Ovary (tissue), 7 donors: ENCODE measurements at regions not wholly inside any gene's neighbourhood (a gene's known extent, or its start where the extent isn't known, plus 50 kb on each side); places are given as distances from the start of the nearest gene placed in this dataset.

Experiments
- DNase-seq, 5 donors: peaks; one replicate each; pipeline ENCODE4 v3.0.0-alpha.2; 2019 to 2020
- H3K27ac ChIP-seq, 2 donors: fragments of 200-600 bp; one replicate each; pipeline versions ENCODE4 v1.5.1 to v1.8.0; 2019 to 2022
- H3K27me3 ChIP-seq: fragments of 200-600 bp; one replicate; pipeline ENCODE4 v1.8.0; 2022
- H3K36me3 ChIP-seq: fragments of 200-600 bp; sonication (generic); one replicate; pipeline ENCODE4 v1.5.1; 2019
- H3K4me1 ChIP-seq: one replicate; pipeline ENCODE4 v1.8.1; 2013; ENCODE audit warnings: mild to moderate bottlenecking, moderate library complexity; ENCODE audit not compliant: insufficient read depth
- H3K4me3 ChIP-seq: fragments of 200-600 bp; sonication (generic); one replicate; pipeline ENCODE4 v1.5.1; 2017
- H3K9me3 ChIP-seq, 2 donors: fragments of 200-600 bp in 1 of 2; sonication (generic) in 1 of 2; one replicate each; pipeline versions ENCODE4 v1.5.1 to v1.8.1; 2013 to 2019; ENCODE audit warnings: mild to moderate bottlenecking in 1 of 2, moderate library complexity in 1 of 2
- CTCF ChIP-seq, 3 donors: fragments of 450-650 bp in 2 of 3; fragments of 200-600 bp in 1 of 3; IDR thresholded peaks; one replicate each; pipeline versions ENCODE4 v1.5.1 to v1.8.0; 2016 to 2022; ENCODE audit warnings: antibody characterized with exemption in 3 of 3, mild to moderate bottlenecking in 1 of 3
- EP300 ChIP-seq: sonication (generic); formaldehyde crosslinking; IDR thresholded peaks from one replicate; pipeline ENCODE4 v1.6.1; 2017; ENCODE audit warnings: antibody characterized with exemption
- POLR2A ChIP-seq: fragments of 450-650 bp; IDR thresholded peaks from one replicate; pipeline ENCODE4 v1.6.1; 2017; ENCODE audit warnings: antibody characterized with exemption, mild to moderate bottlenecking, moderate library complexity
- WGBS, 3 donors: extraction: QIAGEN DNeasy Blood & Tissue Kit in 1 of 3; methylation state at CpG; one replicate each; pipeline versions ENCODE4 v1.1.5 to v1.1.7; 2013 to 2017; 5-methylcytosine and 5-hydroxymethylcytosine counted together
- intact Hi-C, 4 donors: fragments of 100-400 bp; cut with DNase I; formaldehyde crosslinking; loops; one replicate each; pipeline versions ENCODE4 v1.11.0 to v1.15.1; 2022 to 2023
- donor health status: DM: no; HTN: no; CAD: no; lungs with moderate emphysema.
- donor health status: DM: no; HTN: no; CAD: no.
- donor health status: Bipolar disorder and iron deficiency.
- donor health status: DM: no; HTN: no; CAD: no.
- donor health status: DM: yes; HTN: yes; CAD: no.

DNA sequence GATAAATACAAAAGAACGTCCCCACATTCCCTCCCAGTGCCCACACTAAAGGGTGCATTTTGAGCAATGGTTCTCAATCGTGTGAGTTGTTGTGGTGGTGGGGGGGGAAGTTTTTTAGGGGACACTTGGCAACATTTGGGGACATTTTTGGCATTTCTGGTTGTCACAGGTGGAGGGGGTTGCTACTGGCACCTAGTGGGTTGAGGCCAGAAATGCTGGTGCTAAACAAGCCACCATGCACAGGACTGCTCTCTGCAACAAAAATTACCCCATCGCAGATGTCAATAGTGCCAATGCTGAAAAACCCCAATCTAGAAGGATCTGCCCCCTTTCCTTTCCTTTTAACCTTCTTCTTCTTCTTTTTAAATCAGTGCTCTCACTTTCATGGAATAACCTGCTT lies 453.3 kb downstream of the TSHZ3 start:
- no peaks in the 10 kb centered on the region for H3K4me1 ChIP-seq
- TF ChIP-seq CTCF (IDR thresholded peaks at IDR 0.05): no peak
- no peak for TF ChIP-seq POLR2A
- TF ChIP-seq EP300: no peak
- H3K27ac ChIP-seq: no peak overlapping the region
- 89 to 95% (median 90%) methylated on average over 3 of the region's 3 CpGs for WGBS, 3 donors
- H3K36me3 ChIP-seq: no peaks in the 10 kb centered on the region
- H3K27me3 ChIP-seq: no peaks in the 10 kb centered on the region
- intact Hi-C loops: no loop called here
- H3K4me3 ChIP-seq: no peak overlapping the region
- no peaks in the 10 kb centered on the region for H3K9me3 ChIP-seq
- no peak for DNase-seq

GRCh38 chr19:30891051-30891450 lies 458.2 kb downstream of the TSHZ3 start:
- intact Hi-C loops: no loop called here
- WGBS, 3 donors: 93 to 95% (median 93%) methylated on average over 4 of the region's 4 CpGs

DNA sequence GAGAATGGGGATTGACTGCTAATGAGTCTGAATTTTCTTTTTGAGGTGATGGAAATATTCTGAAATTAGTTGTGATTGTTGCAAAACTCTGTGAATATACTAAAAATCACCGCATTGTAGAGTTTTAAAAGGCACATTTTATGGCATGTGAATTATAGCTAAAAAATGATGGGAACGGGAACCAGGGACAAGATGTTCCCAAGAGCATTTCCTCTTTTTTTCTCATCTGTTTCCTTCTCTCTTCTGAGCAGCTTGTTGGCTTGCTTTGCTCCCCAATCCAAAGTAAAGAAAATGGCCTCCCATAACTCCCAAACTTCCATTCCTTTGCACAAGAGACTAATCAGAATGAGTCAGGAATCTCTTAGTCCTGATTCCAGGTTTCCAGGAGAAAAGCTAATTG lies 459.2 kb downstream of the TSHZ3 start:
- H3K27ac ChIP-seq: no peak overlapping the region
- DNase-seq: no peak
- H3K9me3 ChIP-seq: no peaks in the 10 kb centered on the region
- no peak overlapping the region for H3K4me3 ChIP-seq
- WGBS, 3 donors: 47 to 74% (median 59%) methylated on average over 2 of the region's 2 CpGs
- H3K36me3 ChIP-seq: no peaks in the 10 kb centered on the region
- H3K27me3 ChIP-seq: no peaks in the 10 kb centered on the region
- intact Hi-C loops: no loop called here
- no peak for TF ChIP-seq EP300
- no peaks in the 10 kb centered on the region for H3K4me1 ChIP-seq

More at GRCh38 chr19:30891051-30891450, 458.2 kb downstream of the TSHZ3 start:
- Histone ChIP-seq H3K4me1 (no peaks in the 10 kb centered on the region), H3K36me3 (no peaks in the 10 kb centered on the region), H3K27me3 (no peaks in the 10 kb centered on the region), H3K9me3 (no peaks in the 10 kb centered on the region), H3K4me3 (no peak overlapping the region), H3K27ac (no peak overlapping the region)
- no peak for TF ChIP-seq POLR2A
- no peak for TF ChIP-seq EP300
- no peak for TF ChIP-seq CTCF (IDR thresholded peaks at IDR 0.05)
- DNase-seq: no peak

DNA sequence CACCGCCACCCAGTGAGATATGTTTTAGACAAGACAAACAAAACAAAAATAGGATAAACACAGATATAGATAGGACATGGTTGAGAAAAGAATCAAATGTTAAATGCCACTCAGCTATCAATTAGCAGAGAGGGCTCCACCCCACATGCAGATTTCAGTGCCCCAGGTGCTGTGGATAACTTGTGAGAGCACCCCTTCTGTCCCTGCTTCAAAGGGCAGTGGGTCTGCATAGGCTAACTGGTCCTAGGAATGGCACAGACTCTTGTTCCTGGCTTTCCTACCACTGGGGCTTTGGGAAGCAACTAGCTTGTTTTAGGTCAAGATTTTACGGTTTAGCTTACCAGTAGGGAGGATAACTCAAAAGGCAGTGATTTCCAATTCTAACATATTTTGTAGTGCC lies 460.3 kb downstream of the TSHZ3 start:
- Histone ChIP-seq H3K4me1 (no peaks in the 10 kb centered on the region), H3K9me3 (no peaks in the 10 kb centered on the region), H3K27ac (no peak overlapping the region), H3K36me3 (no peaks in the 10 kb centered on the region), H3K27me3 (no peaks in the 10 kb centered on the region), H3K4me3 (no peak overlapping the region)
- no peak for TF ChIP-seq EP300
- no peak for TF ChIP-seq POLR2A
- TF ChIP-seq CTCF (IDR thresholded peaks at IDR 0.05): no peak
- intact Hi-C loops: no loop called here
- 86 to 96% (median 92%) methylated on average over 2 of the region's 2 CpGs for WGBS, 3 donors
- no peak for DNase-seq

DNA sequence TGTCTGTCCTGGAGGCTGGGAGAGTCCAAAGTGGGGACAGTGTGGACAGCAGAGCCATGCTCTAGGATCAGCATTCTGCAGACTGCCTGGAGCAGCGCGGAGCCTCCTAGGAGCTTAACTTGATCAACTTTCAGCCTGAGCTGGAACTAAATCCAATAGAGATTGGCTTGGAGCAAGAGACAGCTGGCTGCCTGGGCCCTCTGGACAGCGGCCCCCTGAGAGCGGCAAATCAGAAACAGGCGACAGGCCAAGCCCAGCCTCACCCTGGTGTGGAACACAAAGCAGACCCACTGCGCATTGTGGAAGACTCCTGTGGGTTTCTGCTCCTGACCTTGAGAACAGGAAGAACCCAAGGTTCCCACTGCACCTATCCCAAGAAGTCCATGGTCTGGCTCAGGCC lies 462.2 kb downstream of the TSHZ3 start:
- H3K4me3 ChIP-seq: no peak overlapping the region
- no peaks in the 10 kb centered on the region for H3K27me3 ChIP-seq
- intact Hi-C loops: no loop called here
- 71 to 86% (median 78%) methylated on average over 6 of the region's 6 CpGs for WGBS, 3 donors
- H3K4me1 ChIP-seq: no peaks in the 10 kb centered on the region
- no peaks in the 10 kb centered on the region for H3K36me3 ChIP-seq
- no peaks in the 10 kb centered on the region for H3K9me3 ChIP-seq
- no peak overlapping the region for H3K27ac ChIP-seq
- no peak for DNase-seq
- TF ChIP-seq POLR2A: no peak
- TF ChIP-seq EP300: no peak
- TF ChIP-seq CTCF (IDR thresholded peaks at IDR 0.05): no peak
